ENCODE measurements at regions not wholly inside any gene's neighbourhood (a gene's known extent, or its start where the extent isn't known, plus 50 kb on each side); places are given as distances from the start of the nearest gene placed in this dataset.
A peak's percentile ranks its signal among the peaks of the same experiment; 100 is the strongest.

GRCh38 chr2:13114391-13114790, 397.7 kb downstream of the TRIB2 start:
- WGBS, 2 donors: 0 to 4% methylated on average over 1 of the region's 1 CpG
- Histone ChIP-seq H3K9me3 (no peaks in the 10 kb centered on the region), H3K4me1 (peaks cover 21% of the 10 kb centered on the region), H3K27ac (peak overlapping the region in 3 of 4 donors; percentile 31 to 43 (median 42)), H3K27me3 (no peaks in the 10 kb centered on the region), H3K36me3 (replicated peaks in 1 of 2; ENCODE audit: insufficient read depth in 1 of 2, low read depth in 2 of 2) (no peaks in the 10 kb centered on the region), H3K4me3 (no peak overlapping the region)
- DNase-seq (peak; percentile 56 to 87 (median 70)), ATAC-seq (peak; percentile 96)
- TF ChIP-seq POLR2A (IDR thresholded peaks at IDR 0.05): no peak
- TF ChIP-seq, protein P1, sequence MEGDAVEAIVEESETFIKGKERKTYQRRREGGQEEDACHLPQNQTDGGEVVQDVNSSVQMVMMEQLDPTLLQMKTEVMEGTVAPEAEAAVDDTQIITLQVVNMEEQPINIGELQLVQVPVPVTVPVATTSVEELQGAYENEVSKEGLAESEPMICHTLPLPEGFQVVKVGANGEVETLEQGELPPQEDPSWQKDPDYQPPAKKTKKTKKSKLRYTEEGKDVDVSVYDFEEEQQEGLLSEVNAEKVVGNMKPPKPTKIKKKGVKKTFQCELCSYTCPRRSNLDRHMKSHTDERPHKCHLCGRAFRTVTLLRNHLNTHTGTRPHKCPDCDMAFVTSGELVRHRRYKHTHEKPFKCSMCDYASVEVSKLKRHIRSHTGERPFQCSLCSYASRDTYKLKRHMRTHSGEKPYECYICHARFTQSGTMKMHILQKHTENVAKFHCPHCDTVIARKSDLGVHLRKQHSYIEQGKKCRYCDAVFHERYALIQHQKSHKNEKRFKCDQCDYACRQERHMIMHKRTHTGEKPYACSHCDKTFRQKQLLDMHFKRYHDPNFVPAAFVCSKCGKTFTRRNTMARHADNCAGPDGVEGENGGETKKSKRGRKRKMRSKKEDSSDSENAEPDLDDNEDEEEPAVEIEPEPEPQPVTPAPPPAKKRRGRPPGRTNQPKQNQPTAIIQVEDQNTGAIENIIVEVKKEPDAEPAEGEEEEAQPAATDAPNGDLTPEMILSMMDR (IDR thresholded peaks at IDR 0.05): peak in 1 of 7 experiments; percentile 4
- intact Hi-C loops (cut with DNase I): no loop called here

GRCh38 chr2:13115643-13116042, 398.9 kb downstream of the TRIB2 start:
- H3K4me1 ChIP-seq: peaks cover 21% of the 10 kb centered on the region
- H3K36me3 ChIP-seq (replicated peaks in 1 of 2; ENCODE audit: insufficient read depth in 1 of 2, low read depth in 2 of 2): no peaks in the 10 kb centered on the region
- no peak overlapping the region for H3K4me3 ChIP-seq
- no peak for DNase-seq
- H3K27me3 ChIP-seq: no peaks in the 10 kb centered on the region
- intact Hi-C loops (cut with DNase I): no loop called here
- no peak for TF ChIP-seq POLR2A (IDR thresholded peaks at IDR 0.05)
- TF ChIP-seq, protein P1 (IDR thresholded peaks at IDR 0.05): no peak
- 10 to 24% methylated on average over 1 of the region's 1 CpG for WGBS, 2 donors
- H3K27ac ChIP-seq: no peak overlapping the region
- no peaks in the 10 kb centered on the region for H3K9me3 ChIP-seq
- no peak for ATAC-seq

DNA sequence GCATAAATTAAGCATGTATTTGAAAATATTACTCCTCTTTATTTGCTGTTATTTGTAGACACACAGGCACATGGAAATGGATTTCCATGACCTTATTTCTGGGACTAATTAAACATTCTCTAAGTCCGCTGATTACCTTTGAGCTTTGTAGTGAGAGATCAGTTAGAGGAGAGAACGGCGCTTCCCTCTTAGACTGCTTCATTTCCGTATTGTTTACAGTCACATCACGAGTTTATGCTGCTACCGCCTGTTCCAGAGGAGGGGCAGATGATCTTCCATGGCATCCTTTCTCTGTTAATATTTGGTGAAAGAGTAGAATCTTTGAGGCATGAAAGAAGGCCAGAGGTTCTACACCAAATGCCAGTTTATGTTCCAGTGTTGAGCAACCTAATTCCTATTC, 404.4 kb downstream of the TRIB2 start:
- intact Hi-C loops (cut with DNase I): no loop called here
- ATAC-seq: no peak
- no peaks in the 10 kb centered on the region for H3K4me1 ChIP-seq
- no peaks in the 10 kb centered on the region for H3K9me3 ChIP-seq
- no peaks in the 10 kb centered on the region for H3K36me3 ChIP-seq (replicated peaks in 1 of 2; ENCODE audit: insufficient read depth in 1 of 2, low read depth in 2 of 2)
- no peak overlapping the region for H3K27ac ChIP-seq
- H3K27me3 ChIP-seq: no peaks in the 10 kb centered on the region
- 85 to 86% methylated on average over 6 of the region's 6 CpGs for WGBS, 2 donors
- TF ChIP-seq, protein P1 (IDR thresholded peaks at IDR 0.05): no peak
- no peak for TF ChIP-seq POLR2A (IDR thresholded peaks at IDR 0.05)
- H3K4me3 ChIP-seq: no peak overlapping the region
- DNase-seq: no peak

DNA sequence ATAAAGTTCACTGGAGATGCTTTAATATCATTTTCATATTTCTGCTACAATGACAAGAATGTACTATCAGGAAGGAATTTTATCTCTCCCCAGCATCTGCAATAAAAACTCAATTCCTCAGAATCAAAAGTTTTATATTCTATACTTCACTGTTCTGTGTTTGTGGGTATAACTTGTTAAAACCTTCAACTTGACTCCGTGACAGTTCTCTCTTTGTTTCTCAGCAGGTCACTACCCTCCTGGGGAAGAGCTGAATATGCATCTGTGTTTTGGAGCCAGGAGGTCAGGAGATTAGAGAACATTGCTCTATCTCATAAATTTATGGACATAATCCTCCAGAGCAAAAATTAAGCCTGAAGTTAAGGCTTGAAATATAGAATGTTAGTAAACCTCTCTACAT, 411.4 kb downstream of the TRIB2 start:
- Histone ChIP-seq H3K9me3 (no peaks in the 10 kb centered on the region), H3K27ac (no peak overlapping the region), H3K27me3 (no peaks in the 10 kb centered on the region), H3K36me3 (replicated peaks in 1 of 2; ENCODE audit: insufficient read depth in 1 of 2, low read depth in 2 of 2) (no peaks in the 10 kb centered on the region), H3K4me1 (no peaks in the 10 kb centered on the region), H3K4me3 (no peak overlapping the region)
- 53 to 63% methylated on average over 1 of the region's 1 CpG for WGBS, 2 donors
- ATAC-seq: no peak
- TF ChIP-seq POLR2A (IDR thresholded peaks at IDR 0.05): no peak
- TF ChIP-seq, protein P1 (IDR thresholded peaks at IDR 0.05): no peak
- intact Hi-C loops (cut with DNase I): no loop called here
- no peak for DNase-seq

- WGBS, 2 donors: 80 to 82% methylated on average over 3 of the region's 3 CpGs
- no peak for ATAC-seq
Observed at GRCh38 chr2:13135369-13135768, 418.6 kb downstream of the TRIB2 start.

More at GRCh38 chr2:13135369-13135768, 418.6 kb downstream of the TRIB2 start:
- H3K27me3 ChIP-seq: no peaks in the 10 kb centered on the region
- intact Hi-C loops (cut with DNase I): no loop called here
- H3K4me1 ChIP-seq: no peaks in the 10 kb centered on the region
- no peak overlapping the region for H3K27ac ChIP-seq
- TF ChIP-seq POLR2A (IDR thresholded peaks at IDR 0.05): no peak
- TF ChIP-seq, protein P1 (IDR thresholded peaks at IDR 0.05): no peak
- DNase-seq: no peak
- no peaks in the 10 kb centered on the region for H3K36me3 ChIP-seq (replicated peaks in 1 of 2; ENCODE audit: insufficient read depth in 1 of 2, low read depth in 2 of 2)
- H3K9me3 ChIP-seq: no peaks in the 10 kb centered on the region
- no peak overlapping the region for H3K4me3 ChIP-seq

Data from body of pancreas (tissue), 4 donors.